ENCODE measurements at regions not wholly inside any gene's neighbourhood (a gene's known extent, or its start where the extent isn't known, plus 50 kb on each side); places are given as distances from the start of the nearest gene placed in this dataset.
"Not testable (repeated sequence)": the region's sequence is repeated elsewhere in the genome, so short reads cannot be mapped to it uniquely, and the experiment has no call there.

DNA sequence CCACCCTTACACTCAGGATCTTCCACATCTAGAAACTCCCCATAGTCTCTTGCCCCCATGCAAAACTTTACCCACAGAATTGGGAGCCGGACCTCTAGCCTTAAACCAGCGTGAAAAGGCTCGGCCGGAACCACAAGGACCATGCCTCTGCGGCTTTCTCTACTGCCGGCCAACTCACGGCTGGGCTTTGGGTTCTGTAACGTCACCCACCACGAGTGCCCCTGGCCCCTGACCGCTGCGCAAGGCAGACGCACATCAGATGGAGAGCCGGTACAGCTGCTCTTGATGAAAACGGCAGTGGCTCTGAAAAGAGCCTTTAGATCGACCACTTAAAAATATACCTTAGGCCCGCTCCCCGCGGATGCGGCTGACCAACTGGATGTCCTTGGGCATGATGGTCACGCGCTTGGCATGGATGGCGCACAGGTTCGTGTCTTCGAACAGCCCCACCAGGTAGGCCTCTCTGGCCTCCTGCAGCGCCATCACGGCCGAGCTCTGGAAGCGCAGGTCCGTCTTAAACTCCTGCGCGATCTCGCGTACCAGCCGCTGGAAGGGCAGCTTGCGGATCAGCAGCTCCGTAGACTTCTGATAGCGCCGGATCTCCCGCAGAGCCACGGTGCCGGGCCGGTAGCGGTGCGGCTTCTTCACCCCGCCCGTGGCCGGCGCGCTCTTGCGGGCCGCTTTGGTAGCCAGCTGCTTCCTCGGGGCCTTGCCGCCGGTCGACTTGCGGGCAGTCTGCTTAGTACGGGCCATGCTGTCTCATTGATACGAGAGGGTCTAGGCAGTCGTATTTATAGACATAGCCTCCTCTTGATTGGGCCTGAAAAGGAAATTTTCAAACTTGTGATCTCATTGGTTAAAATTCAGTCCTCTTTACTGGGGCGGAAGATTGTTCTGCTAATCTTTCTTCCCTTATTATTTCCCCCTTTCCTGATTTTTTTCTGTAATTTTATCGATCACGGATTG, 66.3 kb downstream of the FAM72C start:
- H3K4me1 ChIP-seq, H3K36me3 ChIP-seq, H3K27me3 ChIP-seq, H3K27ac ChIP-seq, H3K9me3 ChIP-seq: not testable (repeated sequence)
- peak overlapping the region; percentile 42 for H3K4me3 ChIP-seq
- peak; percentile 62 to 64 for DNase-seq (ENCODE audit: low spot score in 2 of 2)
- WGBS = 77% methylated on average over 2 of the region's 62 CpGs

DNA sequence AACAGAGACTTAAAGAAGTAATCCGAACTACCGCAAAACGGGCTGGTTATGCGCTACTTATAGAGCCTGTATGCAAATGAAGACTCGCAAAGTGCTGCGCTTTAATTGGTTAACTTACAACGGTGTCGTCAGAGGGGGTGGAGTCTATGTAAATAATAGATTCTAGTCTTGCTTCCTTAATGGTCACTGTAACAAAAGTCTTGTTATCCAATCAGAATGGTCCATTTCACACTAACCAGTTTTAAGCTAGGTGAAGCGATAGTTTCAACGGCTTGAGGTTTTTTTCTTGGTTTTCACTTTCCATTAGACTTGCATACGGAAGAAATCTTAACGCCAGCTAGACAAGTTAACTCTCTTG, 67.2 kb downstream of the FAM72C start:
- peak overlapping the region; percentile 40 for H3K4me3 ChIP-seq
- not testable (repeated sequence) for DNase-seq (ENCODE audit: low spot score in 2 of 2)

DNA sequence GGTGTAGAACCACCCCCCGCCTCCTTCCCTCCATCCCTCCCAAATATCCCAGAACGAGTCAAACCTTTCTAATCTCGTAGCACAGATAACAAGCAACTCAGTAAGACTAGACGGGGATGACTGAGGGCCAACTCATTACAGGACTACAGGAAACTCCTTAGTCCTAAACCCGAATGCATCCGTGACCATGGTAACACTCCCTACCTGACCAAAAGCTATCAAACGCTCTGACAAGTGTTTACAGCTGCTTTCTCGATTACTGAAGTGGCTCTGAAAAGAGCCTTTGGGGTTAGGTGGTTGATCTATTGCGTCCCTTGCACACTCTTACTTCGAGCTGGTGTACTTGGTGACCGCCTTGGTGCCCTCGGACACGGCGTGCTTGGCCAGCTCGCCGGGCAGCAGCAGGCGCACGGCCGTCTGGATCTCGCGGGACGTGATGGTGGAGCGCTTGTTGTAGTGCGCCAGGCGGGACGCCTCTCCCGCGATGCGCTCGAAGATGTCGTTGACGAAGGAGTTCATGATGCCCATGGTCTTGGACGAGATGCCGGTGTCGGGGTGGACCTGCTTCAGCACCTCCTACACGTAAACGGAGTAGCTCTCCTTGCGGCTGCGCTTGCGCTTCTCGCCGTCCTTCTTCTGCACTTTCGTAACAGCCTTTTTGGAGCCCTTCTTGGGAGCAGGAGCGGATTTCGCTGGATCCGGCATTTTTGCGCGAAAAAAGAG, 67.7 kb downstream of the FAM72C start:
- H3K27me3 ChIP-seq, H3K4me1 ChIP-seq, H3K36me3 ChIP-seq, H3K27ac ChIP-seq, H3K9me3 ChIP-seq: not testable (repeated sequence)
- H3K4me3 ChIP-seq = peak overlapping the region; percentile 40
- DNase-seq (ENCODE audit: low spot score in 2 of 2) = peak; percentile 73
- whole genome bisulfite sequencing = 10% methylated on average over 6 of the region's 48 CpGs

More for the DNA sequence above, 67.2 kb downstream of the FAM72C start:
- H3K36me3 ChIP-seq, H3K27ac ChIP-seq, H3K9me3 ChIP-seq, H3K27me3 ChIP-seq, H3K4me1 ChIP-seq: not testable (repeated sequence)
- 15% methylated on average over 4 of the region's 12 CpGs for WGBS

DNA sequence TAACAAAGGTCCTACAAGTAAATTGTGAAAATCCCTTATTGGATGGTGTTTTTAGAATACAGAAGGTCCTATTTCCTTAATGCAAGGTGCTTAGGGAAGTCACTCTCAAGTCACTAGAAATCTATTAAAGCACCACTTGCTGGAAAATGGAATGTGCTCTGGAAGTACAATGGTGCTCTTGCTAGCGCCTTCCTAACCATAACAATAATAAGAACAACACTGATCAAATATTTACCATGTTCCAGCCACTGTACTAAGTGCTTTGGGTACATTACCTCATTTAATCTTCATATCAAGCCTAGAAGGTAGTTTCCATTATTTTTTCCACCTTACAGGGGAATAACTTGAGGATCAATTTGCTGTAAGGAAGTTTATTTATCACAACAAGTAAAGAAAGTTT, 75.4 kb downstream of the FAM72C start:
- no CpG with 5 or more reads among the region's 1 CpG for WGBS
- not testable (repeated sequence) for H3K27me3 ChIP-seq; H3K4me1 ChIP-seq; H3K27ac ChIP-seq; H3K36me3 ChIP-seq; H3K9me3 ChIP-seq; DNase-seq (ENCODE audit: low spot score in 2 of 2); H3K4me3 ChIP-seq

DNA sequence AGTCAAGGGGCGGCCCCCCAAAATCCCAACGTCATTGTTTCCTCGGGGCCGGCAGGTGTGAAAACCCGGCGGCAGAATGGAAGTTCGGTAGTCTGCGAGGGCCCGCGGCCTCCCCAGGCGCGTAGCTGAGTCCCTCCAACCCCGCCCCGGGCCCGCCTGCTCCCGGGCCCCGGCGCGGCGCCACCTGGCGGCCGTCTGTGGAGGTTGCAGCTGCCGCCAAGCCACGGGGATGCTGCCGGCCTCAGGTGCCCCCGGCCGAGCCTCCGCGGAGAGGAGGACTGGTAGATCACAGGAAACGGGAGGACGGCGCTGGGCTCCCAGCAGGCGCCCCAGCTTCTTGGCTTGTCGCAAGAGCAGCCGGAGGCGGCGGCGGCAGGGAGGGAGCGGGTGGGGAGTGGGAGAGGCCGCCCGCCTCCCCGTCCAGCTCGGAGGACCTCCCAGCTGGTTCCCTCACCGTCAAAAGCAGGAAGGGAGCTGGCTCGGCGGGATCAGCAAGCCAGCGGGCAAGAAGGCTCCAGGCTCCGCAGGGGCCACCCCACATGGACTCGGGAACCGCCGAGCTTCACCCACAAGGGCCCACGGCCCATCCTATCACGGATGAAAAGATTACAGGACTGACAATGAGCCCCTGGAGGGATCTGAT, 86.7 kb downstream of the FAM72C start:
- not testable (repeated sequence) for H3K9me3 ChIP-seq, H3K36me3 ChIP-seq, H3K4me1 ChIP-seq, H3K27ac ChIP-seq, H3K27me3 ChIP-seq
- H3K4me3 ChIP-seq = peak overlapping the region; percentile 38
- WGBS = no CpG with 5 or more reads among the region's 53 CpGs
- TF ChIP-seq, protein P1, sequence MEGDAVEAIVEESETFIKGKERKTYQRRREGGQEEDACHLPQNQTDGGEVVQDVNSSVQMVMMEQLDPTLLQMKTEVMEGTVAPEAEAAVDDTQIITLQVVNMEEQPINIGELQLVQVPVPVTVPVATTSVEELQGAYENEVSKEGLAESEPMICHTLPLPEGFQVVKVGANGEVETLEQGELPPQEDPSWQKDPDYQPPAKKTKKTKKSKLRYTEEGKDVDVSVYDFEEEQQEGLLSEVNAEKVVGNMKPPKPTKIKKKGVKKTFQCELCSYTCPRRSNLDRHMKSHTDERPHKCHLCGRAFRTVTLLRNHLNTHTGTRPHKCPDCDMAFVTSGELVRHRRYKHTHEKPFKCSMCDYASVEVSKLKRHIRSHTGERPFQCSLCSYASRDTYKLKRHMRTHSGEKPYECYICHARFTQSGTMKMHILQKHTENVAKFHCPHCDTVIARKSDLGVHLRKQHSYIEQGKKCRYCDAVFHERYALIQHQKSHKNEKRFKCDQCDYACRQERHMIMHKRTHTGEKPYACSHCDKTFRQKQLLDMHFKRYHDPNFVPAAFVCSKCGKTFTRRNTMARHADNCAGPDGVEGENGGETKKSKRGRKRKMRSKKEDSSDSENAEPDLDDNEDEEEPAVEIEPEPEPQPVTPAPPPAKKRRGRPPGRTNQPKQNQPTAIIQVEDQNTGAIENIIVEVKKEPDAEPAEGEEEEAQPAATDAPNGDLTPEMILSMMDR (IDR thresholded peaks at IDR 0.05) = peak in 1 of 2 donors; percentile 32
- DNase-seq (ENCODE audit: low spot score in 2 of 2) = peak; percentile 71 to 73

DNA sequence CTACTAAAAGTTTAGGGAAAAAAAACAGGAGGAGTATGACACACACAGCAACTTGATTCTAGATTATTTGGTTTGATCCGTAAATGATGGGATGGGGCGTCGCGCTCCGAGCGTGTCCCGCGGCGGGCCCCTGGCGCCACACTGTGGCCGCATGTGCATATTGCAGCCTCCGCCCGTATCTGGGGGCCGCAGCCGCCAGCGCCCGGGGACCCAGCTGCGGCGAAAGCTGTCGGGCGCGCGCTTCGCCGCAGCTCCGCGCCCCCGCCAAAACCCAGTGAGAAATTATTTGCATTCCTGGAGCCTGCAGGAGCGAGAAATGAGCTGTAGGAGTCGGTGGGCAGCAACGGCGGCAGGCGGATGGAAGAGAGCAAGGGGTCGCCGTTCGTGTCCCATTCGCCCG, 87.3 kb downstream of the FAM72C start:
- H3K4me3 ChIP-seq = peak overlapping the region; percentile 38
- 0% methylated on average over 8 of the region's 38 CpGs for WGBS
- not testable (repeated sequence) for H3K27me3 ChIP-seq; H3K36me3 ChIP-seq; H3K27ac ChIP-seq; DNase-seq (ENCODE audit: low spot score in 2 of 2); H3K9me3 ChIP-seq; H3K4me1 ChIP-seq
- TF ChIP-seq, protein P1 (IDR thresholded peaks at IDR 0.05) = peak in 1 of 2 donors; percentile 28

DNA sequence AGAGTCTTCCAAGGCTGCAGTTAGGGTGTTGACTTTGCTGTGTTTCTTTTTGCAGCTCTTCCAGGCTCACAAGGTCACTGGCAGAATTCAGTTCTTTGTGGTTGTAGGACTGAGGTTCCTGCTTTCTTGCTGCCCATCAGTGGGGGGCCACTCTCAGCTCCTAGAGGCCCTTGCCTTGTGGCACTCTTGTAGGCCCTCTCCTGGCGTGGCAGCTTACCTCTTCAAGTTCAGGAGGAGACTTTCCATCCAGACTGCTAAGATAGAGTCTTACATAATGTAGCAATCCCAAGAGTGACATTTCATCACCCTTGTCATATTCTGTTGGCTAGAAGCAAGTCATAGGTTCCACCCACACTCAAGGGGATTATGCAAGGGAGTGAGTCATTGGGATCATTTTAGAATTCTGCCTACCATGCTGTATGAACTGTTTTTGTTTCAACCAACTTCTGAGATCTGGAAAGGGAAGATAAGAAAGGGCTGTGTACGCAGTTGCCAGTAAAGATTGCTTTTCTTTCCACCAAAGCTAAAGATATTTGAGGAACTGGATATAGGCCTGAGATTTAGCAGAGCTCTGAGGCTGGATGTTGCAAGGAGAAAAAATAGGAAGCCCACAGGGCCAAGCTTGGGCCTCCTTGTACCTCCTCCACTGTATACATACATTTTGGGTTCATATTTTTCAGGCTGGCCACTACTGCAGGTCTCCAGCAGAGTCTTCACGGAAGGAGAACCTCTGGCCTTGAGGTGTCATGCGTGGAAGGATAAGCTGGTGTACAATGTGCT, 91.8 kb downstream of the FAM72C start:
- H3K27ac ChIP-seq; H3K27me3 ChIP-seq; H3K4me1 ChIP-seq; H3K36me3 ChIP-seq; DNase-seq (ENCODE audit: low spot score in 2 of 2); H3K9me3 ChIP-seq; H3K4me3 ChIP-seq: not testable (repeated sequence)
- WGBS = no CpG with 5 or more reads among the region's 4 CpGs

DNA sequence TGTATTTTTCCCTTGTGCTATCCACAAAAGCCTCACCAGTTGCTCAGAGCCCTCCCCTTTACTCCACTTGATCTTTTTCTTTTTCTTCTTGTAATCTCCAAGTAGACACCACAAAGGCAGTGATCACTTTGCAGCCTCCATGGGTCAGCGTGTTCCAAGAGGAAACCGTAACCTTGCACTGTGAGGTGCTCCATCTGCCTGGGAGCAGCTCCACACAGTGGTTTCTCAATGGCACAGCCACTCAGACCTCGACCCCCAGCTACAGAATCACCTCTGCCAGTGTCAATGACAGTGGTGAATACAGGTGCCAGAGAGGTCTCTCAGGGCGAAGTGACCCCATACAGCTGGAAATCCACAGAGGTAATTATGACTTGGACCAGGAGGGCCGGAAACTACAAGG, 95.8 kb downstream of the FAM72C start:
- not testable (repeated sequence) for H3K27ac ChIP-seq
- WGBS = no CpG with 5 or more reads among the region's 5 CpGs

DNA sequence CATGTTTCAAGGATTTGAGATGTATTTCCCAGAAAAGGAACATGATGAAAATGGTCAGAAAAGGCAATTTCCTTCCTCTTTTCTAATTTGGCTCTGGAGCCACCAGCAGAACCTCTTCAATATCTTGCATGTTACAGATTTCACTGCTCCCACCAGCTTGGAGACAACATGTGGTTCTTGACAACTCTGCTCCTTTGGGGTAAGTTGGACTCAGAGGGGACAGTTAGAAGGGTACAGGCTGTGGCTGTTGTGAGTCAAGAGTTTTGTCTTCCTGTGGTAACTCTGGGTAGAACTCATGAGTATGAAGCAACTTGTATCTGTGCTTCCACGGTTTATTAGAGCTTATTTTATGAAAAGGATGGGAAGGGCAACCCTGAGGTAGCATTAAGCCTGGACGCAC, 97.2 kb downstream of the FAM72C start:
- H3K27ac ChIP-seq; DNase-seq (ENCODE audit: low spot score in 2 of 2); H3K36me3 ChIP-seq; H3K9me3 ChIP-seq; H3K27me3 ChIP-seq; H3K4me1 ChIP-seq; H3K4me3 ChIP-seq: not testable (repeated sequence)
- WGBS = no CpG with 5 or more reads among the region's 2 CpGs

More for the DNA sequence above, 95.8 kb downstream of the FAM72C start:
- not testable (repeated sequence) for H3K9me3 ChIP-seq; H3K4me3 ChIP-seq; H3K27me3 ChIP-seq; H3K36me3 ChIP-seq; H3K4me1 ChIP-seq; DNase-seq (ENCODE audit: low spot score in 2 of 2)

DNA sequence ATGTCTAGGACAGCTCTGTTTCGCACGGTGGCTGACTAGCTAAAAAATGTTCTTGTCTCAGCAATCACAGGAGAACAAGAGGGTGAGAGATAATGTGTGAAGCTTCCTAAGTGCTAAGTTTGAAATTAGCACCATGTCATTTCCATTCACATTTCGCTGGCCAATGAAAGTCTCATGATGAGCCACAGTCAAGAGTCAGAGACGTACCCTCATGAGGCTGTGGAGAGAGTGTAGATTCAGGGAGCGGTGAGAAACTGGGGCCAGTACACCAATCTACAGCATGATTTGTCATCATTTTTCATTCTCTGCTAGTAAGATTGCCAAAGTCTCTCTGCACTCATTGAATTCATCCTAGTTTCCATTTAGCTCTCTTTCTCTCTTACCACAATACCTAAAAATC, 98.1 kb downstream of the FAM72C start:
- not testable (repeated sequence) for H3K9me3 ChIP-seq
- no CpG with 5 or more reads among the region's 5 CpGs for WGBS

DNA sequence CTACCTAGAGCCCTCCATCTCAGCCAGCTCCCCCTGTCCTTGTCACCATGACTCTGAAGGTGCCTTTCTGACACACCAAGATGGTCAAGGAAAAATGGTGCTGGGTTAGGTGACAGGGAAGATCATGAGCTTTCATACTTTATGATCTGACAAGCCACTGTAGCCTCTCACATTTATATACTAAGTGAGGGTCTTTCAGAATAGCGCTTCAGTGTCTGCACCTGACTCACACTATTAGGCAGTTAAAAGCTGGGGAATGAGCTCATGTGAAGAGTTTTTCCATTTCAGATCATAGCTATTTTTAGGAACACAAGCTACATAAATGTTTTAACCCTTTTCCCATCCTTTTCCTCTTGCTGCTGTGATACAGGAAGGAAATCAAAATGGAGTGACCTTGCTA, 101.4 kb downstream of the FAM72C start:
- not testable (repeated sequence) for H3K9me3 ChIP-seq; DNase-seq (ENCODE audit: low spot score in 2 of 2); H3K27ac ChIP-seq; H3K27me3 ChIP-seq; H3K4me1 ChIP-seq; H3K36me3 ChIP-seq; H3K4me3 ChIP-seq
- no CpG with 5 or more reads among the region's 1 CpG for WGBS

More for the DNA sequence above, 98.1 kb downstream of the FAM72C start:
- H3K27me3 ChIP-seq; H3K27ac ChIP-seq; H3K4me3 ChIP-seq; H3K4me1 ChIP-seq; H3K36me3 ChIP-seq; DNase-seq (ENCODE audit: low spot score in 2 of 2): not testable (repeated sequence)

Measured in suprapubic skin (tissue), 4 donors.